ENCODE measurements at regions not wholly inside any gene's neighbourhood (a gene's known extent, or its start where the extent isn't known, plus 50 kb on each side); places are given as distances from the start of the nearest gene placed in this dataset.
A peak's percentile ranks its signal among the peaks of the same experiment; 100 is the strongest.

GRCh38 chr14:54177019-54177418, 219.8 kb upstream of the CDKN3 start:
- no peaks in the 10 kb centered on the region for H3K27me3 ChIP-seq
- TF ChIP-seq EP300 (IDR thresholded peaks at IDR 0.05): no peak
- no peak for TF ChIP-seq POLR2AphosphoS5 (IDR thresholded peaks at IDR 0.05)
- TF ChIP-seq CTCF (IDR thresholded peaks at IDR 0.05): no peak
- no peak for TF ChIP-seq POLR2A (IDR thresholded peaks at IDR 0.05)
- H3K27ac ChIP-seq: no peak overlapping the region
- H3K36me3 ChIP-seq: no peaks in the 10 kb centered on the region
- no peak for DNase-seq
- intact Hi-C loops (cut with DNase I): loop anchor here (5.0 to 10.0 kb wide), 3 partner anchors 168 to 742 kb away; no protein-coding TSS in a partner anchor
- no peaks in the 10 kb centered on the region for H3K9me3 ChIP-seq
- peaks cover 0 to 32% (median 14%) of the 10 kb centered on the region in 4 donors for H3K4me1 ChIP-seq
- H3K4me3 ChIP-seq: no peak overlapping the region
- 8 to 37% methylated on average over 3 of the region's 3 CpGs for WGBS, 2 donors

- H3K27ac ChIP-seq: no peak overlapping the region
- intact Hi-C loops (cut with DNase I): loop anchor here (5.0 to 10.0 kb wide), 3 partner anchors 167 to 743 kb away; no protein-coding TSS in a partner anchor
- DNase-seq: no peak
- H3K36me3 ChIP-seq: no peaks in the 10 kb centered on the region
- no peak overlapping the region for H3K4me3 ChIP-seq
- H3K4me1 ChIP-seq: peaks cover 0 to 32% (median 15%) of the 10 kb centered on the region in 4 donors
- no peaks in the 10 kb centered on the region for H3K27me3 ChIP-seq
- WGBS, 2 donors: 6 to 31% methylated on average over 9 of the region's 9 CpGs
- TF ChIP-seq POLR2AphosphoS5 (IDR thresholded peaks at IDR 0.05) (peak in 1 of 4 donors; percentile 2), CTCF (IDR thresholded peaks at IDR 0.05) (no peak), EP300 (IDR thresholded peaks at IDR 0.05) (no peak), POLR2A (IDR thresholded peaks at IDR 0.05) (no peak)
- no peaks in the 10 kb centered on the region for H3K9me3 ChIP-seq
These were observed 218.9 kb upstream of the CDKN3 start for GRCh38 chr14:54177641-54178621.

GRCh38 chr14:54182419-54183045, 214.3 kb upstream of the CDKN3 start:
- TF ChIP-seq POLR2AphosphoS5 (IDR thresholded peaks at IDR 0.05) (no peak), POLR2A (IDR thresholded peaks at IDR 0.05) (no peak), CTCF (IDR thresholded peaks at IDR 0.05) (no peak), EP300 (IDR thresholded peaks at IDR 0.05) (no peak)
- peaks cover 0 to 9% (median 8%) of the 10 kb centered on the region in 4 donors for H3K4me1 ChIP-seq
- no peaks in the 10 kb centered on the region for H3K36me3 ChIP-seq
- no peaks in the 10 kb centered on the region for H3K9me3 ChIP-seq
- intact Hi-C loops (cut with DNase I): no loop called here
- WGBS, 2 donors: 67 to 83% methylated on average over 2 of the region's 2 CpGs
- no peaks in the 10 kb centered on the region for H3K27me3 ChIP-seq
- H3K27ac ChIP-seq: no peak overlapping the region
- H3K4me3 ChIP-seq: no peak overlapping the region
- DNase-seq: no peak

GRCh38 chr14:54186821-54187763, 209.7 kb upstream of the CDKN3 start:
- WGBS, 2 donors: 93% methylated on average over 7 of the region's 7 CpGs
- TF ChIP-seq POLR2A (IDR thresholded peaks at IDR 0.05) (no peak), EP300 (IDR thresholded peaks at IDR 0.05) (no peak), POLR2AphosphoS5 (IDR thresholded peaks at IDR 0.05) (no peak), CTCF (IDR thresholded peaks at IDR 0.05) (no peak)
- Histone ChIP-seq H3K4me1 (peaks cover 0 to 8% (median 0%) of the 10 kb centered on the region in 4 donors), H3K36me3 (no peaks in the 10 kb centered on the region), H3K4me3 (no peak overlapping the region), H3K9me3 (no peaks in the 10 kb centered on the region), H3K27ac (no peak overlapping the region), H3K27me3 (no peaks in the 10 kb centered on the region)
- DNase-seq: no peak
- intact Hi-C loops (cut with DNase I): no loop called here
